ENCODE measurements at regions not wholly inside any gene's neighbourhood (a gene's known extent, or its start where the extent isn't known, plus 50 kb on each side); places are given as distances from the start of the nearest gene placed in this dataset.
"Not testable (repeated sequence)": the region's sequence is repeated elsewhere in the genome, so short reads cannot be mapped to it uniquely, and the experiment has no call there.

DNA sequence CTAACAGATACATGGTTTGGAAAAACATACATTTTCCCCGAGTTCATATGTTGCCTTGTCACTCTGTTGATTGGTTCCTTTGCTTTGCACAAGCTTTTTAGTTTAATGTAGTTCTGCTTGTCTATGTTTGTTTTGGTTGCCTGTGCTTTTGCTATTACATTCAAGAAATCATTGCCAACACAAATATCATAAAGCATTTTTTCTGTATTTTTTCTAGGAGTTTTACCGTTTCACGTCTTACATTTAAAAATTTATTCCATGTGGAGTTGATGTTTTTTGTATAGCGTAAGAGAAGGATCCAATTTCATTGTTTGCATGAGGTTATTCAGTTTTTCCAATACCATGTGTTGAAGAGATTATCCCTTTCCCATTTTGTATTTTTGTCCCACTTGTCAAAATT lies 941.9 kb upstream of the ADAMTS5 start:
- not testable (repeated sequence) for DNase-seq

GRCh38 chr21:27902904-27903303 lies 936.0 kb upstream of the ADAMTS5 start:
- peak; percentile 34 to 80 (median 54) for DNase-seq

DNA sequence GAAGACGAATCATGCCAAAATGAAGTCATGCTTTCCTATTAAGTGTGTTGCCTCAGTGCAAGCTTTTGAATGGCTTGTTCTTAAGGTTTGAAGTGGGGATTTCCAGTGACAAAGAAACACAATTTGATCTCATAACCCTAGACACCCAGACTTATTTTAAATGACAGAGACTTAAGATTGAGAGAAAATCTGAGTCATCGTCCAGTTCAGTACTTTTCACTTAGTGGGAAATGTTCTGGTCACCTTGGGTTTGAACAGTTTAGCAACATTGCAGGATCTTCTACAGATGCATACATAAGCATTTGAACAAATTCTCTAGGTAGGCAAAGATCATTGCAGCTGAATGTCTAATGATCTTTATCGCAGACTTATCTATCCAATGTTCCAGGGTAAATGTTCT lies 926.7 kb upstream of the ADAMTS5 start:
- not testable (repeated sequence) for DNase-seq

DNA sequence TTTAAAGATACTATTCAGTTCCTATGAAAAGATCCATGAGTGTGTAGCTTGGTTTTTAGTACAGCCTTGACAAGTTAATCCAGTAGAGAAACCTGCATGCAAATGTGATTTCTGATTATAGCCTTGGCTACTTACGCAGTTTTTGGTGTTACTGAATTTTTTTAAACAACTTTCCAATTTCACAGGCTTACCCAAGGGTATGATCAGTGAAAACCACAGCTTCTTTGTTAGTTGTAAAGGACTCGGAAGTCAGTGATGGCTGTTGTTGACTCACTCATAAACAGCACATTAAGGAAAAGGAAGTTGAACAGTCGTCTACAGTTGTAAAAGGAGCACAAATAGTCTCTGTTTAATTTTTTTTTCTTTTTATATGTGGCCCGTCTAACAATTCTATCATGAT lies 924.6 kb upstream of the ADAMTS5 start:
- DNase-seq, result not testable (repeated sequence)

- not testable (repeated sequence) for DNase-seq
Observed at GRCh38 chr21:27887808-27888455, 921.0 kb upstream of the ADAMTS5 start.

DNA sequence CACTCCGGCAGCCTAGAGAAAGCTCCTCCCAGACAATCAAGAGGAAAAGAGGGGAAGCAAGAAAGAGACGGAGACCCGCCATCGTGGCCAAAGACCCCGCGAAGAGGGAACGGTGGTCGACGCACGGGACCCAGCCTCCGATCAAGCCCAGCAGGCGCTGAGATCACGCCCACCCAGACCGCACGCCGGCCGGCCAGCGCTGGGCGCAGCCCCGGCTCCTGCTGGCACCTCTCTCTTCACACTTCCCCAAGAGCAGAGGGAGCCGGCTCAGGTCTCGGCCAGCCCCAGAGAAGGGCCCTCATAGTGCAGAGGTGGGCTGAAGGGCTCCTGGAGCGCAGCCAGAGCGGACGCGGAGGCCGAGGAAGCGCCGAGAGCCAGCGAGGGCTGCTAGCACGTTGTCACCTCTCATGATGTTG lies 918.4 kb upstream of the ADAMTS5 start:
- no peak for DNase-seq

DNA sequence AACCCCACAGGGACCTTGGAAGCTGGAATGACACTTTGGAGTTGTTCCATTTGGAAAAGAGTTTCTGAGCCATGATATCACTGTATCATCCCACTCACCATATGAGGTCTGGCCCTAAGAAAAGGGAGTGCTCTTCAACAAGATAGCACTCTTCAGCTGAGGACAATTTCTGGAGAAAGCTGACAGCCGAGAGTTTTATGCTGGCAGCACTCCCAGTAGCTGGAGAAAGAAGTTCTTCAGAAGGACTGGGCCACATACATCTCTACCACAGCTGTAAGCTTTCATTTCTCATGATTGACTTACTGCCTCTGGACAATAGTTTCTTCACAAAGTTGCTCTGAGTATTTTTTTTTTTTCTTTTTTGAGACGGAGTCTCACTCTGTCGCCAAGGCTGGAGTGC lies 914.4 kb upstream of the ADAMTS5 start:
- DNase-seq, result peak in 2 of 3 donors; percentile 3 to 35

DNA sequence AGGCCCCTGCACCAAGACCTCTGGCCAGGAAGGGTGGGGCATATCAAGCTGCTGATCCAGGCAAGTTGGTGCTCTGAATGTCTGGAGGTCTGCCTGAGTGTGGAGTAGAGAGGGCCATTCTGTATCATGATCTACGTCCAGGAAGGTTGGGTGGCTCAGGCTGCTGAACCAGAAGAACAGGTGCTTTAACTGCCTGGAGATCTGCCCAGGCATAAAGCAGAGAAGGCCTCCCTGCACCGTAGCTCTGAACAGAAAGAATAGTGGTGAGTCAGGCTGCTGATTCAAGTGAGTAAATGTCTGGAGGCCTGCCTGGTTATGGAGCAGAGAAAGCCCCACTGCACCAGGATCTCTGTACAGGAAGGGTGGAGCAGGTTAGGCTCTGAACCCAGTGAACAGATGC lies 905.5 kb upstream of the ADAMTS5 start:
- not testable (repeated sequence) for DNase-seq

GRCh38 chr21:27870755-27871154 lies 903.9 kb upstream of the ADAMTS5 start:
- not testable (repeated sequence) for DNase-seq

GRCh38 chr21:27860314-27860955 lies 893.5 kb upstream of the ADAMTS5 start:
- DNase-seq, result not testable (repeated sequence)

DNA sequence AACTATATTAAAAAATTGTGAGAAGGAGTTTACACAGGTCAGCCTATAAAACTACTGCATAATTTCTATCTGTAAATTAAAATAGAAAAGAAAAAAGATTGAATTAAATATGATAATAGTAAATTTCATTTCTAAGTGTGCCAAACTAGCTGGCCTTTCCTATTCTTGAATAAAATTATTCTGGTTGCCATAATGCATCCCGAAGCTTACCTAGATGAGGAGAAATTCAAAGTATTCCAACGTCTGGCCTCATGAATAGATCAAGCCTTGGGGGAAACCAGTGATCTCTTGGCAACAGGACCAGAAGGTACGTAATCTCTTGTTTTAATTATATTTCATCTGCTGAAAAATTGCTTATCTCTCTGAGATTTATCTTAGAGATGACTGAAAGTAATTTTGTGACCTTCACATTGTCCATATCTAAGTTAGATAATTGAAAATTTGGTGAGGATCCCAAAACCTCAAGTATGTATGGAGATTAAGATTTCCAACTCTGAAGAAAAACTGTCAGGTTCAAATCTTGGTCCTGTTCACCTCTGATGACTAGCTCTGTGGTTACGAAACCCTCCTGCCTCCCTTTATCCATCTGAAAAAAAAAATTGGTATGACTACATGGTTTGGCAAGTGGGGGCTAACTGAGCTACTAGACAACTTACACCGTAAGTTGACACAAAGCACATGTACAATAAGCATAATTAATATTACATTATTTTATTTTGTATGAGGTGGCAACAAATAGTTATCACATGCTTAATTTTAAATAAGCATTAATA lies 891.4 kb upstream of the ADAMTS5 start:
- not testable (repeated sequence) for DNase-seq

- not testable (repeated sequence) for DNase-seq
Observed at GRCh38 chr21:27856988-27857387, 890.1 kb upstream of the ADAMTS5 start.

DNA sequence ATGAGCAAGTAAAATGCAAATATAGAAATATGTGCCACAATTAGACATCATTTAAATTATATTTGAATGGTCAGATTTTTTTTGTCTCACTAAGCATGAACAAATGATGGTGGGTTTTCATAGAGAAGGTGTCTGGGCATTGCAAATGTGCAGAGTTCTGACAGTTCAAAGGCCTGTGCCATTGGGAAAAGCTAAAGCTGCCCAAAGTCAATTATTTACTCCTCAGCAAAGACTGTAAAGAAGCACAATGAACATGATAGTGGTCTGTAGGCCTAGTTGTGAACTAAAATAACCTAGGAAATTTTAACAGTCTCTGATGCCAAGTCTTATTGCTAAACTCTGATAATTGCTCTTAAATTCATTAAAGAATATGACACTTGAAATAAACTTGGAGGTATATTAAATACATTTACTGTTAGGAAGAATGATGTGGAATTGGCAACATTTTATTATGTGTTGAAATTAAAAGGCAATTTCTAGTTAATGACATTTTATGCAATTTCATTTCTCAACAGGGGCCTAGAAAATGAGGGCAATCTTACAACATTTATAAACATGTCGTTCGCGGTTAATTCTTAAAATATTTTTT lies 874.3 kb upstream of the ADAMTS5 start:
- no peak for DNase-seq

- DNase-seq, result no peak
Observed at GRCh38 chr21:27840262-27840661, 873.4 kb upstream of the ADAMTS5 start.

DNA sequence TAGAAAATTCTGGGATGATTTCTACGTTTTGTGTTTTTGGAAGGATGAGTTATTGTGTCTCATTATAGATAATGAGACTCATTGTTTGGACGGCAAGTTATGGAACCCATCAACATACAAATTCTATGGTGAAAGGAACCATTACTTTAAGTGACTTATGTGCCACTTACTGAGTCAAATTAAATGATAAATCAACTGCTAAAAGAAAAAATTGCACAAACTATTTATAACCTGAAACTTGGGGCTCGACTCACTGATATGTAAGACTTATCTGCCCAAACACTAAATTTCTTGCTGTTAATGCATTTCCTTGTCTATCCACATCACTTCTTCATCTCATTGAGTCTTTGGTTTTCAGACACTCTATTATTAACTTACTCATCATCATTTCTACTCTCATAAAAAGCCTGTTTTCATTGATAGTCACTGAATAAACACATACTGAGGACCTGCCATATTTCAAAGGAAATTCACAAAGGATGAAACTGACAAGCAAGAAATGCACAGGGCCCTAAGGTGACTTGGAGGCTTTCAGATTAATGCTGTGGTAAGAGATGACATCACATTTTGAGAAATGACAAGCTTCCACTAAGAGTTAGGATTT lies 872.7 kb upstream of the ADAMTS5 start:
- DNase-seq, result no peak

DNA sequence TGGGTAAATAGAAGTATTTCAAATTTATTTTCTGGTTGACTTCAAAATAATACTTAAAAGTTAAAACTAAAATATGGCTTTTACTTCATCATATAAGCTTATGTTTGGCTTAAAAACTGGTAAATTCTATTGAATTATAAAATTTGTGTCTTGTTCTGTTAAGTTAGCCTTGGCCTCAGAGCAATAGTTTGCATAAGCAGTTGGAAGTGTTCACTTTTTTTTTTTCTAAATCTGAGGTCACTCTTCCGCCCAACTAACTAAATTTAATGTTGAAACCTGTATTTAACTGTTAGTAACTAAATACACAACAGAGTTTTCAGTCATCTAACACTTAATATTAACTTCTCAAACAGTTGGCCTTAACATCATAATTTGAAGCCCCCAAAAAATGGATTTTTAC lies 871.7 kb upstream of the ADAMTS5 start:
- peak in 1 of 3 donors; percentile 51 for DNase-seq

GRCh38 chr21:27837936-27838335 lies 871.0 kb upstream of the ADAMTS5 start:
- DNase-seq, result peak in 1 of 3 donors; percentile 40

DNA sequence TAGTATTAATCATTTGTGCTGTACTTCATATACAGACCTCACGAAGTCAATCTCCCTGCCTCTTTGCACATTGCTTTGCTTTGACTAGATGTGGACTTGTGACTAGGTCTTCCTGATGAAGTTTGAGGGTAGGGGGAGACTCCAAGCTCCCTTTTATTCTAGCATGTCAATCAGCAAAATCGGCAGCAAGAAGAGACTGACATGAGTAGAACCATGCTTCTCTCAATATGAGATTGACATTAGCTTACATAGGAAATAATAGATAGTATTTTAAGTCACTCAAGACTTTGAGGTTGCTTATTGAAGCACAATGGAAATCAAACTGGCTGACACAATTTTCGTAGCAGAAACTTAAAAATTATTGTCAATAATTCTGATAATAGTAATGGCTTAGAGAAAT lies 866.4 kb upstream of the ADAMTS5 start:
- no peak for DNase-seq

GRCh38 chr21:27831816-27832569 lies 865.1 kb upstream of the ADAMTS5 start:
- DNase-seq, result no peak

- no peak for DNase-seq
Observed at GRCh38 chr21:27831177-27831576, 864.3 kb upstream of the ADAMTS5 start.

- no peak for DNase-seq
Observed at GRCh38 chr21:27827972-27828371, 861.1 kb upstream of the ADAMTS5 start.
